ENCODE measurements at regions not wholly inside any gene's neighbourhood (a gene's known extent, or its start where the extent isn't known, plus 50 kb on each side); places are given as distances from the start of the nearest gene placed in this dataset.
"Not testable (repeated sequence)": the region's sequence is repeated elsewhere in the genome, so short reads cannot be mapped to it uniquely, and the experiment has no call there.

DNA sequence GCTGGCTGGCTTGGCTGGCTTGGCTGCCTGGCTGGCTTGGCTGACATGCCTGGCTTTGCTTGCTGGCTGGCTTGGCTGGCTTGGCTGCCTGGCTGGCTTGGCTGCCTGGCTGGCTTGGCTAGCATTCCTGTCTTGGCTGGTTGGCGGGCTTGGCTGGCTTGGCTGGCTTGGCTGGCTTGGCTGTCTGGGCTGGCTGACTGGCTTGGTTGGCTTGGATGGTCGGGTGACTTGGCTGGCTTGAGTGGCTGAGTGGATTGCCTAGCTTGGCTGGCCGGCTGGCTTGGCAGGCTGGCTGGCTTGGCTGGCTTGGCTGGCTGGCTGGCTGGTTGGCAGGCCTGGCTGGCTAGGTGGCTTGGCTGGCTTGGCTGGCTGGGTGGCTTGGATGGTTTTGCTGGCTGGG is 2832.3 kb downstream of the RPIA start:
- H3K4me3 ChIP-seq (ENCODE audit: insufficient read depth, low read depth, low read length); H3K27ac ChIP-seq (ENCODE audit: insufficient read depth, low read length); H2BK120ac ChIP-seq (ENCODE audit: low read depth, low read length); H4K8ac ChIP-seq (ENCODE audit: low read depth in 2 of 2, low read length in 2 of 2); in situ Hi-C loops (cut with MboI; ENCODE audit: low sequenced_read_pairs); CTCF ChIA-PET; H2AFZ ChIP-seq (replicated peaks; ENCODE audit: low read length, poor library complexity); intact Hi-C loops (cut with micrococcal nuclease); H3K9ac ChIP-seq (ENCODE audit: low read depth, low read length); H3K27me3 ChIP-seq (ENCODE audit: control insufficient read depth, insufficient read depth, low read length); H2BK20ac ChIP-seq (ENCODE audit: low read depth, low read length); H3K23ac ChIP-seq (ENCODE audit: low read depth, low read length); H4K91ac ChIP-seq (ENCODE audit: insufficient read depth, low read depth, low read length); DNase-seq; H3K14ac ChIP-seq (replicated peaks; ENCODE audit: low read depth, low read length); dilution Hi-C loops (cut with HindIII; ENCODE audit: low sequenced_read_pairs, unreplicated experiment); H3K4me2 ChIP-seq (ENCODE audit: low read depth, low read length); H3K18ac ChIP-seq (ENCODE audit: low read depth, low read length); H2BK5ac ChIP-seq (ENCODE audit: low read depth, low read length, poor library complexity, severe bottlenecking); H3K9me3 ChIP-seq (ENCODE audit: control insufficient read depth, insufficient read depth, low read length); ATAC-seq (ENCODE audit: low read depth); H3K36me3 ChIP-seq (ENCODE audit: control insufficient read depth, insufficient read depth, low read length); H2AK9ac ChIP-seq (replicated peaks; ENCODE audit: low read depth, low read length, poor library complexity); POLR2A ChIA-PET (ENCODE audit: unreplicated experiment); BruUV-seq (replicated peaks); H2AK5ac ChIP-seq (ENCODE audit: low read depth, low read length); H3K56ac ChIP-seq (ENCODE audit: extremely low read depth, insufficient read depth, low read length); H2BK15ac ChIP-seq (ENCODE audit: low read depth, low read length); H4K20me1 ChIP-seq (ENCODE audit: insufficient read depth, low read length); H3K4me1 ChIP-seq (ENCODE audit: control insufficient read depth, insufficient read depth, low read length); H4K5ac ChIP-seq (ENCODE audit: low read depth, low read length); H3K79me1 ChIP-seq (ENCODE audit: low read depth in 1 of 2, low read length in 2 of 2); H3K9me1 ChIP-seq (ENCODE audit: insufficient read depth, low read length); H3K4ac ChIP-seq (ENCODE audit: low read depth, low read length): not testable (repeated sequence)
- no CpG with 5 or more reads among the region's 3 CpGs for WGBS, 2 experiments (ENCODE audit: extremely low coverage in 2 of 2, insufficient read length in 1 of 2)

DNA sequence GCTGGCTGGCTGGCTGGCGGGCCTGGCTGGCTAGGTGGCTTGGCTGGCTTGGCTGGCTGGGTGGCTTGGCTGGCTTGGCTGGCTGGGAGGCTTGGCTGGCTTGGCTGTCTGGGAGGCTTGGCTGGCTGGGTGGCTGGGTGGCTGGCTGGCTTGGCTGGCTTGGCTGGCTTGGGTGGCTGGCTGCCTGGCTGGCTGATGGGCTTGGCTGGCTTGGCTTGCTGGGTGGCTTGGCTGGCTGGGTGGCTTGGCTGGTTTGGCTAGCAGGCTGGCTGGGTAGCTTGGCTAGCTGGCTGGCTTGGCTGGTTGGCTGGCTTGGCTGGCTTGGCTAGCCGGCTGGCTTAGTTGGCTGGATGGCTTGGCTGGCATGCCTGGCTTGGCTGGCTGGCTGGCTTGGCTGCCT is 2834.1 kb downstream of the RPIA start:
- CTCF ChIA-PET; H4K91ac ChIP-seq (ENCODE audit: insufficient read depth, low read depth, low read length); H3K4me1 ChIP-seq (ENCODE audit: control insufficient read depth, insufficient read depth, low read length); intact Hi-C loops (cut with micrococcal nuclease); H2AFZ ChIP-seq (replicated peaks; ENCODE audit: low read length, poor library complexity); H3K4me3 ChIP-seq (ENCODE audit: insufficient read depth, low read depth, low read length); H3K9me1 ChIP-seq (ENCODE audit: insufficient read depth, low read length); H2BK15ac ChIP-seq (ENCODE audit: low read depth, low read length); H4K5ac ChIP-seq (ENCODE audit: low read depth, low read length); H3K27ac ChIP-seq (ENCODE audit: insufficient read depth, low read length); ATAC-seq (ENCODE audit: low read depth); H2BK20ac ChIP-seq (ENCODE audit: low read depth, low read length); H3K56ac ChIP-seq (ENCODE audit: extremely low read depth, insufficient read depth, low read length); H2BK120ac ChIP-seq (ENCODE audit: low read depth, low read length); H3K4ac ChIP-seq (ENCODE audit: low read depth, low read length); H3K27me3 ChIP-seq (ENCODE audit: control insufficient read depth, insufficient read depth, low read length); H3K9ac ChIP-seq (ENCODE audit: low read depth, low read length); BruUV-seq (replicated peaks); H3K14ac ChIP-seq (replicated peaks; ENCODE audit: low read depth, low read length); H2AK5ac ChIP-seq (ENCODE audit: low read depth, low read length); H4K20me1 ChIP-seq (ENCODE audit: insufficient read depth, low read length); H3K36me3 ChIP-seq (ENCODE audit: control insufficient read depth, insufficient read depth, low read length); H3K23ac ChIP-seq (ENCODE audit: low read depth, low read length); H2BK5ac ChIP-seq (ENCODE audit: low read depth, low read length, poor library complexity, severe bottlenecking); POLR2A ChIA-PET (ENCODE audit: unreplicated experiment); H2AK9ac ChIP-seq (replicated peaks; ENCODE audit: low read depth, low read length, poor library complexity); DNase-seq; dilution Hi-C loops (cut with HindIII; ENCODE audit: low sequenced_read_pairs, unreplicated experiment); H3K18ac ChIP-seq (ENCODE audit: low read depth, low read length); H3K4me2 ChIP-seq (ENCODE audit: low read depth, low read length); H3K79me1 ChIP-seq (ENCODE audit: low read depth in 1 of 2, low read length in 2 of 2); H3K9me3 ChIP-seq (ENCODE audit: control insufficient read depth, insufficient read depth, low read length); H4K8ac ChIP-seq (ENCODE audit: low read depth in 2 of 2, low read length in 2 of 2); in situ Hi-C loops (cut with MboI; ENCODE audit: low sequenced_read_pairs): not testable (repeated sequence)
- WGBS, 2 experiments (ENCODE audit: extremely low coverage in 2 of 2, insufficient read length in 1 of 2), result no CpG with 5 or more reads among the region's 2 CpGs

Measured in IMR-90 (cell line).